Gastroesophageal sphincter (tissue), 4 donors: ENCODE measurements at regions not wholly inside any gene's neighbourhood (a gene's known extent, or its start where the extent isn't known, plus 50 kb on each side); places are given as distances from the start of the nearest gene placed in this dataset.

Experiments used
- ATAC-seq: fragments of 150-250 bp; one replicate; pipeline ENCODE4 v1.9.1; 2016; ENCODE audit warnings: mild to moderate bottlenecking, moderate library complexity
- H3K27ac ChIP-seq, 4 donors: fragments of 200-600 bp; sonication (generic) in 3 of 4; 1 replicate in 3 of 4; 2 replicates in 1 of 4; pipeline ENCODE4 v1.5.1; 2016 to 2019
- H3K27me3 ChIP-seq: fragments of 200-600 bp; sonication (generic); one replicate; pipeline ENCODE4 v1.5.1; 2019
- H3K36me3 ChIP-seq, 2 donors: fragments of 200-600 bp; sonication (generic); one replicate each; pipeline ENCODE4 v1.5.1; 2019; ENCODE audit warnings: control low read depth in 1 of 2
- H3K4me1 ChIP-seq, 3 donors: fragments of 200-600 bp; sonication (generic); 1 replicate in 2 of 3; 2 replicates in 1 of 3; pipeline ENCODE4 v1.5.1; 2016 to 2019; ENCODE audit warnings: control low read depth in 2 of 3
- H3K4me3 ChIP-seq, 2 donors: fragments of 200-600 bp; sonication (generic); one replicate each; pipeline ENCODE4 v1.5.1; 2019; ENCODE audit warnings: mild to moderate bottlenecking in 1 of 2, moderate library complexity in 1 of 2
- H3K9me3 ChIP-seq, 3 donors: fragments of 200-600 bp; sonication (generic); one replicate each; pipeline ENCODE4 v1.5.1; 2017 to 2019; ENCODE audit warnings: control low read depth in 2 of 3
- CTCF ChIP-seq, 4 experiments: fragments of 200-600 bp in 2 of 4; fragments of 450-650 bp in 2 of 4; sonication (generic) in 1 of 4; IDR thresholded peaks; one replicate each; pipeline ENCODE4 v1.5.1; 2017 to 2019; ENCODE audit warnings: antibody characterized with exemption in 4 of 4, mild to moderate bottlenecking in 2 of 4, moderate library complexity in 2 of 4
- EP300 ChIP-seq: sonication (generic); formaldehyde crosslinking; IDR thresholded peaks from one replicate; pipeline ENCODE4 v1.6.1; 2017; ENCODE audit warnings: antibody characterized with exemption, mild to moderate bottlenecking
- POLR2A ChIP-seq, 2 donors: fragments of 450-650 bp; IDR thresholded peaks; one replicate each; pipeline ENCODE4 v1.6.1; 2017; ENCODE audit warnings: antibody characterized with exemption in 2 of 2, mild to moderate bottlenecking in 2 of 2, moderate library complexity in 1 of 2
- POLR2AphosphoS5 ChIP-seq: sonication (generic); formaldehyde crosslinking; IDR thresholded peaks from one replicate; pipeline ENCODE4 v1.6.1; 2017; ENCODE audit warnings: antibody characterized with exemption
- WGBS, 2 donors: methylation state at CpG; one replicate each; pipeline ENCODE4 v1.1.5; 2018; ENCODE audit warnings: low coverage in 1 of 2; 5-methylcytosine and 5-hydroxymethylcytosine counted together

GRCh38 chr14:53790731-53791500 lies 165.7 kb downstream of the BMP4 start:
- Histone ChIP-seq H3K4me1 (peaks cover 0 to 3% (median 0%) of the 10 kb centered on the region in 3 donors), H3K27ac (no peak overlapping the region), H3K4me3 (no peak overlapping the region), H3K27me3 (no peaks in the 10 kb centered on the region), H3K36me3 (no peaks in the 10 kb centered on the region), H3K9me3 (no peaks in the 10 kb centered on the region)
- TF ChIP-seq POLR2AphosphoS5 (no peak), POLR2A (IDR thresholded peaks at IDR 0.05) (no peak), EP300 (no peak), CTCF (IDR thresholded peaks at IDR 0.05) (no peak)
- 60 to 91% methylated on average over 3 of the region's 3 CpGs for WGBS, 2 donors
- ATAC-seq: no peak

- H3K27me3 ChIP-seq: no peaks in the 10 kb centered on the region
- H3K4me3 ChIP-seq: no peak overlapping the region
- H3K9me3 ChIP-seq: peaks cover 0 to 10% (median 0%) of the 10 kb centered on the region in 3 donors
- TF ChIP-seq POLR2A (IDR thresholded peaks at IDR 0.05): no peak
- no peak for TF ChIP-seq EP300
- no peak for TF ChIP-seq POLR2AphosphoS5
- TF ChIP-seq CTCF (IDR thresholded peaks at IDR 0.05): no peak
- no peak for ATAC-seq
- WGBS, 2 donors: 84 to 93% methylated on average over 5 of the region's 5 CpGs
- H3K4me1 ChIP-seq: no peaks in the 10 kb centered on the region
- H3K36me3 ChIP-seq: no peaks in the 10 kb centered on the region
- no peak overlapping the region for H3K27ac ChIP-seq
Observed at GRCh38 chr14:53788566-53788965, 168.1 kb downstream of the BMP4 start.

- no peak for TF ChIP-seq CTCF (IDR thresholded peaks at IDR 0.05)
- TF ChIP-seq POLR2A (IDR thresholded peaks at IDR 0.05): no peak
- TF ChIP-seq EP300: no peak
- TF ChIP-seq POLR2AphosphoS5: no peak
- Histone ChIP-seq H3K27ac (no peak overlapping the region), H3K4me1 (no peaks in the 10 kb centered on the region), H3K4me3 (no peak overlapping the region), H3K27me3 (no peaks in the 10 kb centered on the region), H3K9me3 (peaks cover 0 to 10% (median 0%) of the 10 kb centered on the region in 3 donors), H3K36me3 (no peaks in the 10 kb centered on the region)
- ATAC-seq: no peak
Observed at GRCh38 chr14:53786045-53786444, 170.6 kb downstream of the BMP4 start.

- Histone ChIP-seq H3K27me3 (no peaks in the 10 kb centered on the region), H3K36me3 (no peaks in the 10 kb centered on the region), H3K9me3 (peaks cover 0 to 10% (median 0%) of the 10 kb centered on the region in 3 donors), H3K4me1 (no peaks in the 10 kb centered on the region), H3K27ac (no peak overlapping the region), H3K4me3 (no peak overlapping the region)
- no peak for TF ChIP-seq EP300
- TF ChIP-seq POLR2A (IDR thresholded peaks at IDR 0.05): no peak
- no peak for TF ChIP-seq CTCF (IDR thresholded peaks at IDR 0.05)
- no peak for TF ChIP-seq POLR2AphosphoS5
- no peak for ATAC-seq
- 87 to 90% methylated on average over 3 of the region's 3 CpGs for WGBS, 2 donors
Observed at GRCh38 chr14:53784688-53785087, 171.9 kb downstream of the BMP4 start.

- H3K4me1 ChIP-seq: no peaks in the 10 kb centered on the region
- no peaks in the 10 kb centered on the region for H3K36me3 ChIP-seq
- H3K27me3 ChIP-seq: no peaks in the 10 kb centered on the region
- peaks cover 0 to 10% (median 0%) of the 10 kb centered on the region in 3 donors for H3K9me3 ChIP-seq
- no peak for ATAC-seq
- TF ChIP-seq EP300 (no peak), POLR2A (IDR thresholded peaks at IDR 0.05) (no peak), POLR2AphosphoS5 (no peak), CTCF (IDR thresholded peaks at IDR 0.05) (no peak)
- no peak overlapping the region for H3K4me3 ChIP-seq
- no peak overlapping the region for H3K27ac ChIP-seq
Observed at GRCh38 chr14:53783256-53783655, 173.4 kb downstream of the BMP4 start.
